LoVo (cell line): ENCODE measurements at regions not wholly inside any gene's neighbourhood (a gene's known extent, or its start where the extent isn't known, plus 50 kb on each side); places are given as distances from the start of the nearest gene placed in this dataset.
A peak's percentile ranks its signal among the peaks of the same experiment; 100 is the strongest.
"Not testable (repeated sequence)": the region's sequence is repeated elsewhere in the genome, so short reads cannot be mapped to it uniquely, and the experiment has no call there.

Experiments
- DNase-seq: peaks from one replicate; pipeline ENCODE4 v3.0.0-alpha.2; 2016; ENCODE audit warnings: low spot score

GRCh38 chr3:8312685-8313084 is 188.9 kb upstream of the LMCD1 start:
- no peak for DNase-seq

- DNase-seq, result no peak
Measured at GRCh38 chr3:8313560-8314267, 187.9 kb upstream of the LMCD1 start.

GRCh38 chr3:8315526-8315925 is 186.1 kb upstream of the LMCD1 start:
- DNase-seq, result not testable (repeated sequence)

GRCh38 chr3:8317661-8318649 is 183.7 kb upstream of the LMCD1 start:
- DNase-seq, result no peak

- DNase-seq, result no peak
Measured at GRCh38 chr3:8319935-8320634, 181.5 kb upstream of the LMCD1 start.

GRCh38 chr3:8320711-8321458 is 180.7 kb upstream of the LMCD1 start:
- DNase-seq, result no peak

GRCh38 chr3:8324747-8325146 is 176.9 kb upstream of the LMCD1 start:
- DNase-seq, result peak; percentile 12

GRCh38 chr3:8325306-8325705 is 176.3 kb upstream of the LMCD1 start:
- DNase-seq, result no peak

GRCh38 chr3:8325833-8326232 is 175.8 kb upstream of the LMCD1 start:
- DNase-seq, result not testable (repeated sequence)

GRCh38 chr3:8327739-8328138 is 173.9 kb upstream of the LMCD1 start:
- no peak for DNase-seq

- DNase-seq, result no peak
Measured at GRCh38 chr3:8328967-8329366, 172.7 kb upstream of the LMCD1 start.

- no peak for DNase-seq
Measured at GRCh38 chr3:8329598-8329997, 172.0 kb upstream of the LMCD1 start.

GRCh38 chr3:8336456-8336855 is 165.2 kb upstream of the LMCD1 start:
- DNase-seq, result no peak

GRCh38 chr3:8338424-8338823 is 163.2 kb upstream of the LMCD1 start:
- no peak for DNase-seq

- no peak for DNase-seq
Measured at GRCh38 chr3:8341821-8342247, 159.8 kb upstream of the LMCD1 start.

GRCh38 chr3:8343058-8343457 is 158.6 kb upstream of the LMCD1 start:
- no peak for DNase-seq

GRCh38 chr3:8345398-8345797 is 156.2 kb upstream of the LMCD1 start:
- no peak for DNase-seq

GRCh38 chr3:8348076-8348475 is 153.5 kb upstream of the LMCD1 start:
- DNase-seq, result no peak

GRCh38 chr3:8352475-8352874 is 149.1 kb upstream of the LMCD1 start:
- no peak for DNase-seq

- DNase-seq, result no peak
Measured at GRCh38 chr3:8353364-8353763, 148.3 kb upstream of the LMCD1 start.

- no peak for DNase-seq
Measured at GRCh38 chr3:8355346-8355745, 146.3 kb upstream of the LMCD1 start.

- DNase-seq, result not testable (repeated sequence)
Measured at GRCh38 chr3:8356066-8356465, 145.6 kb upstream of the LMCD1 start.
